PFSK-1 (cell line): ENCODE measurements at regions not wholly inside any gene's neighbourhood (a gene's known extent, or its start where the extent isn't known, plus 50 kb on each side); places are given as distances from the start of the nearest gene placed in this dataset.

Experiments used
- FOXP2 ChIP-seq: optimal IDR thresholded peaks from 2 replicates; pipeline ENCODE3; 2011; ENCODE audit warnings: borderline replicate concordance, control low read depth, inconsistent platforms; ENCODE audit not compliant: insufficient read depth; ENCODE audit errors: extremely low read length, extremely low read depth
- POLR2AphosphoS5 ChIP-seq: IDR thresholded peaks from 2 replicates; pipeline ENCODE4 v1.6.1; 2012; ENCODE audit warnings: low read depth, mild to moderate bottlenecking, control low read depth, low read length, moderate library complexity
- SIN3A ChIP-seq: IDR thresholded peaks from 2 replicates; pipeline ENCODE4 v1.6.1; 2012; ENCODE audit warnings: mild to moderate bottlenecking, low read length, moderate library complexity, borderline replicate concordance; ENCODE audit not compliant: insufficient read depth
- TAF1 ChIP-seq: IDR thresholded peaks from 2 replicates; pipeline ENCODE4 v1.6.1; 2012; ENCODE audit warnings: low read length, control low read depth, borderline replicate concordance; ENCODE audit not compliant: insufficient read depth
- TF ChIP-seq, protein P1 (sequence below), 2 experiments: IDR thresholded peaks; 2 replicates each; pipeline versions ENCODE4 v1.6.1 to v1.8.0; 2011 to 2012; ENCODE audit warnings: low read depth in 2 of 2, low read length in 2 of 2, control low read depth in 1 of 2, inconsistent platforms in 1 of 2, mild to moderate bottlenecking in 1 of 2, moderate library complexity in 1 of 2; ENCODE audit not compliant: insufficient read depth in 1 of 2

DNA sequence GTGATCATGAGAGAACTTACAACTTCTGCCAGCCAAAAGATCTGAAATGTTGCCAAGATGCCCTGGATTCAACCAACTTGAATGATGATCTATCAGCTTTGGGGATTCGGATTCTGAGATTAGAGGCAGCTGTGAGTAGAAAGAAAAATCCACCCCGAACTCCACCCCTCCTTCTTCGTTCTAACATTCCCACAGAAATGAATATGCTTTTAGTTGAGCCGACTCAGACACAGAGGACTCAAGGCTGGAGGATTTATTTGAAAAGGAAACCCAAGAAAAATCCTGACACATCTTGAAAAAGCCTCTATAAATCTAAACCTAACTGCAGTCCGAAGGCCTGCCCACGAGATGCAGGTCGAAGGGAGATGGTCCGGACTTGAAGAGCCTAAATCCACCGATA, 275.0 kb downstream of the GAS1 start:
- TF ChIP-seq TAF1: no peak
- TF ChIP-seq, protein P1, sequence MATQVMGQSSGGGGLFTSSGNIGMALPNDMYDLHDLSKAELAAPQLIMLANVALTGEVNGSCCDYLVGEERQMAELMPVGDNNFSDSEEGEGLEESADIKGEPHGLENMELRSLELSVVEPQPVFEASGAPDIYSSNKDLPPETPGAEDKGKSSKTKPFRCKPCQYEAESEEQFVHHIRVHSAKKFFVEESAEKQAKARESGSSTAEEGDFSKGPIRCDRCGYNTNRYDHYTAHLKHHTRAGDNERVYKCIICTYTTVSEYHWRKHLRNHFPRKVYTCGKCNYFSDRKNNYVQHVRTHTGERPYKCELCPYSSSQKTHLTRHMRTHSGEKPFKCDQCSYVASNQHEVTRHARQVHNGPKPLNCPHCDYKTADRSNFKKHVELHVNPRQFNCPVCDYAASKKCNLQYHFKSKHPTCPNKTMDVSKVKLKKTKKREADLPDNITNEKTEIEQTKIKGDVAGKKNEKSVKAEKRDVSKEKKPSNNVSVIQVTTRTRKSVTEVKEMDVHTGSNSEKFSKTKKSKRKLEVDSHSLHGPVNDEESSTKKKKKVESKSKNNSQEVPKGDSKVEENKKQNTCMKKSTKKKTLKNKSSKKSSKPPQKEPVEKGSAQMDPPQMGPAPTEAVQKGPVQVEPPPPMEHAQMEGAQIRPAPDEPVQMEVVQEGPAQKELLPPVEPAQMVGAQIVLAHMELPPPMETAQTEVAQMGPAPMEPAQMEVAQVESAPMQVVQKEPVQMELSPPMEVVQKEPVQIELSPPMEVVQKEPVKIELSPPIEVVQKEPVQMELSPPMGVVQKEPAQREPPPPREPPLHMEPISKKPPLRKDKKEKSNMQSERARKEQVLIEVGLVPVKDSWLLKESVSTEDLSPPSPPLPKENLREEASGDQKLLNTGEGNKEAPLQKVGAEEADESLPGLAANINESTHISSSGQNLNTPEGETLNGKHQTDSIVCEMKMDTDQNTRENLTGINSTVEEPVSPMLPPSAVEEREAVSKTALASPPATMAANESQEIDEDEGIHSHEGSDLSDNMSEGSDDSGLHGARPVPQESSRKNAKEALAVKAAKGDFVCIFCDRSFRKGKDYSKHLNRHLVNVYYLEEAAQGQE (IDR thresholded peaks at IDR 0.05; ENCODE audit: insufficient read depth in 1 of 2, low read depth in 2 of 2, low read length in 2 of 2): no peak
- no peak for TF ChIP-seq SIN3A
- no peak for TF ChIP-seq POLR2AphosphoS5
- no peak for TF ChIP-seq FOXP2

DNA sequence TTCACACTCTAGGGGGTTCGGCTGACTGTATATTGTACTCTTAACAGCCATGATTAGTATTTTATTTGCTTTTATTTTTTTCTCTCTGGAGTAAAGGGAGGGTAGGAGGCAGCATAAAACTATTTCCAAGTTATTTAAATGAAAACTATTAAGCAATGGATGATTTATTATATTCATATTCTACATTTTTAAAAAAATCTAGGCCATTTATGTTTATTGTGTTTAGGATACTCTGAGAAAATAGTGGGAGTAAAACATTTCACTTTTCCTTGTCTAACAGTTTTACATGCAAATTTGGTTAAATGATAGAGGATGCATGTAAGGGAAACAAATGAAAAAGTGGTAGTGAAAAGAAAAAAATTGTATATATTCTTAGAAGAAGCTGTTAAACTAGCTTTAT, 276.3 kb downstream of the GAS1 start:
- TF ChIP-seq POLR2AphosphoS5 (no peak), SIN3A (no peak), TAF1 (no peak), FOXP2 (no peak)
- TF ChIP-seq, protein P1 (IDR thresholded peaks at IDR 0.05; ENCODE audit: insufficient read depth in 1 of 2, low read depth in 2 of 2, low read length in 2 of 2): no peak

DNA sequence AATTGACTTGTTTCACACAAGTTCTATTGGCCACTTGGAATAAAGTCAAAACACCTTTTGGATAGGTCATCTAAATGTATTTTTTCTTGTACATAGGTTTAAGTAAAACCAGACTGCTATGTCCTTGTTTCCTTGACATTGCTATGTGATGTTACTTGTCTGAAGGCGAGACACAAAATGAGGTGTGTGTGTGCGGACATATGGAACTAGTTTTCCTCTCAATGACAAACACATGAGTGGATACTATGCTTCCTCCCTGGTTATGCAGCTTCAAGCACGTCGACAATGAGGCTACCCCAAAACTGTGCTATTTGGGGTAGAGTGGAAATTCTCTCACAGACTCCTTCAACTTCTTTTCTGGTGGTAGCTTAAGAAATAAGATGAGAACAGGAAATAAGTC, 276.8 kb downstream of the GAS1 start:
- TF ChIP-seq TAF1 (no peak), POLR2AphosphoS5 (no peak), FOXP2 (no peak), SIN3A (no peak)
- TF ChIP-seq, protein P1 (IDR thresholded peaks at IDR 0.05; ENCODE audit: insufficient read depth in 1 of 2, low read depth in 2 of 2, low read length in 2 of 2): no peak

DNA sequence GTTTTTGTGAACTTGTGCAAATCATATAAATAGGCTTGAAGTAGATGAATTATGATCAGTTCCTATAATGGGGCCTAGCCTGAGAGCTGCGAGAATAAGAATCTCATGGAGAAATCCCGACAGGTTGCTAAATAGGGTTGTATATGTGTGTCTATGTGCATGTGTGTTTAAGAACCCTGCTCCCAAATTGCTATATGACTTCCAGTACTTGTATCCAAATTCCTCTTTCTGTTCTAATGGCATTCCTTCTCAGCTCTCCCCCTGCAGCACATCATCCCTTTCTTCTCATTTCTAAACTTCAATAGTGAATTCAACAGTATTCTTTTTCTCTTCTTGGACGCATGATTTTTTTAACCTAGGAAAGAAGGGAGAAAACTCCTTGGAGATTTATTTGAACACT, 277.2 kb downstream of the GAS1 start:
- TF ChIP-seq, protein P1 (IDR thresholded peaks at IDR 0.05; ENCODE audit: insufficient read depth in 1 of 2, low read depth in 2 of 2, low read length in 2 of 2): no peak
- TF ChIP-seq SIN3A: no peak

DNA sequence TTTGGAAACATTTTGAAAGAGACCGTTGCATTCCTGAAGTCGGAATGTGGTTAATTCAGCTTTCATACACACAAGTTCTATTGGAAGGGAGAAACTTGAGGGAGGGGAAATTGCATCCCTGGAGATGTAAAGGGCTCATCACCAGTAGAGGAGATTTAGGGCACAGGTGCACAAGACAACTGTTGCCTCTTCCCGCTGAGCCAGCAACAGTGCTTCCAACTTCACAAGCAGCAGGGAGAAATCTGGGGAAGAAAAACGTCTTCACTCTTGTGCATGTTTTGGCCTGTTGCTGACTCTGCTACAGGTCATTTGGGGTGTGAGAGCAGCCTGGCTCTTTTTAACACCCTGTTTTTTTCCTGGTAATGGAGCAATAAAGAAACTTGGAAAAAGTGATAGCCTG, 277.9 kb downstream of the GAS1 start:
- no peak for TF ChIP-seq FOXP2
- no peak for TF ChIP-seq SIN3A
- no peak for TF ChIP-seq POLR2AphosphoS5
- TF ChIP-seq, protein P1 (IDR thresholded peaks at IDR 0.05; ENCODE audit: insufficient read depth in 1 of 2, low read depth in 2 of 2, low read length in 2 of 2): no peak
- TF ChIP-seq TAF1: no peak
